Colon (tissue), 2 donors: ENCODE measurements at regions not wholly inside any gene's neighbourhood (a gene's known extent, or its start where the extent isn't known, plus 50 kb on each side); places are given as distances from the start of the nearest gene placed in this dataset.

Experiments
- FAIRE-seq: peaks from 2 replicates; lab custom pipeline; 2012; peaks lifted over from hg19 to GRCh38; lab: Jason Lieb, UNC
- donor health status: control.
- donor health status: control.

DNA sequence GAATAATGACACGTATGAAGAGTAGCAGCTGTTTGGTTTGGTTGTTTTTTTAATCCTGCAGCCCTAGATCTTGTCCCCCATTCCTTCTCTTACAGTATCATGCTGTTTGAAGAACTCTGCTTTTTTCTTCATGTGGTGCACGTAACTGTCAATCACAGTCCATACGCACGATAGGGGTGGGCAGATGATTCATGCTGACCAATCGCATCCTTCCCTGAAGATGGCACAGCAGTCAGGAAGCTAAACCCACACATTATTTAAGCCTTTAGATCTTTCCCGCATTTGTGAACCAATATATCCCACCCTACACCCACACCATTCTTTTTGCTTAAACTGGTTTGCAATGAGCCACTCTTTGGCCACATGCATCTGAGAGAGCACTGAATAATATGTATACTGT lies 158.9 kb upstream of the PLEKHA5 start:
- FAIRE-seq = no peak

DNA sequence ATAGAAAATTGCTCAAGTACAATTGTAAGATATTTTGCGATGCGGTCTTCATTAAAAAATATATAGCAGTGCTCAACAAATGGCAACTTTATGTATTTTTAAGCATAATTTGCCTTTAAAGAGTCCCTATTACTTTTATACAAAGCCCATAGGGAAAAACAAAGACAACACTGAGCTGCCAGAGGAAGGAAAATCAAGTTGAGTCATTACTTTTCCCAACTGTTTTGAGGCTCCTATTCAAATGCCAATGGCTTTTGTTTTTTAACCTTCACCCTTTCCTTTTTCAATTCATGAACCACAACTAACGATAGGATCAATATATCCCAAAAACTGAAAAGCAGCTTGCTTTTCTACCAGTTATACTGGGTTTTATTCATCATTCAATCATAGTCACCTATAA lies 157.6 kb upstream of the PLEKHA5 start:
- no peak for FAIRE-seq

DNA sequence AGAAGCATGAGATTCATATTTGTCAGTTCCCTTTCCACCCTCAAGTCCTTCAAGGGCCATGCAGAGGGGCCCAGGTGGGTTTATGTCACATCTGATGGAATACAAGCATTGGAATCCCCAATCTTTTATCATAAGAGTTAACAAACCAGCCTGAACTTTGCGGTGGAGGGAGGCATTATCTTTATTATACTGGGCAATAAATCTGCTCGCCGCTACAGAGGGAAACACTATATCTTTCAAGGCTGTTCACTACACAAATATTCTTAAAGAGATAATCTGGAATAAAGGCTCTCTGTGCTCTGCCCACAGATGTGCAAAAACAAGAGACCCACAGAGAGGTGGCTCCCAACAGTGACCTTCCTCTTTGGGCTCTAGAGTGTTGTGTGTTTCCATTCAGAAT lies 153.6 kb upstream of the PLEKHA5 start:
- no peak for FAIRE-seq

DNA sequence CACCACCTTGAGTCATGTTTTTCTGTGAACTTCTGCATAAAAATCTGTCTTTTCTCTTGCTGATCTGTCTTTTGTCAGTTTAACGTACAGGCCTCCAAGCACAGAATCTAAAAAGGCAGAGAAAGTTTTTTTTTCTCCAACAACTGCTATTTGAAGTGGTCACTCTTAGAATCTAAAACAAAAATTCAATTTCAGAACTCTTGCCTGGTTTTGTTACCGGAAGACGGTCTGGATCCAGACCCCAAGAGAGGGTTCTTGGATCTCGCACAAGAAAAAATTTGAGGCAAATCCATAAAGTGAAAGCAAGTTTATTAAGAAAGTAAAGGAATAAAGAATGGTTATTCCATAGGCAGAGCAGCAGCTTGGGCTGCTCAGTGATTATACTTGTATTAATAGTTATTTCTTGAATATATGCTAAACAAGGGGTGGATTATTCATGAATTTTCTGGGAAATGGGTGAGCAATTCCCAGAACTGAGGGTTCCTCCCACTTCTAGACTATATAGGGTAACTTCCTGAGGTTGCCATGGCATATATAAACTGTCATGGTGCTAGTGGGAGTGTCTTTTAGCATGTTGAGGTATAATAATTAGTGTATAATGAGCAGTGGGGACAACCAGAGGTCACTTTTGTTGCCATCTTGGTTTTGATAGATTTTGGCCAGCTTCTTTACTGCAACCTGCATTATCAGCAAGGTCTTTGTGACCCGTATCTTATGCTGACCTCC lies 150.0 kb upstream of the PLEKHA5 start:
- FAIRE-seq = no peak

DNA sequence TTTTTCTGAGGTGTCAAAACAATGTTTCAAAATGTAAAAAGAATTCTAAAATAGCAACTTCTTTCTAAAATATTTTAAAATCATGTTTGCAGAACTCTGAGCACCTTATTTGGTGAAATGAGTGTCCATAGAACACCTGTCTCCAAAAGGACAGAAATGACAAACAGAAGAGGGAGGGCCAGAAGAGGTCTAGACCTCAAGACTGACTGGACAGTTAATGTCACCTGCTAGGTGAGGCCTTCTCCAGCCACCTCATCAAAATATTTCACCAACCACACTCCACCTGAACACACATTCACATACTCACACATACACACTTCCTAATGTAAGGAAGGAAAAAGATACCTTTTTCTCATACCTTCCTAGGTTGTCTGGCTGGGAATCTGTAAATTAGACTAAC lies 147.8 kb upstream of the PLEKHA5 start:
- no peak for FAIRE-seq

DNA sequence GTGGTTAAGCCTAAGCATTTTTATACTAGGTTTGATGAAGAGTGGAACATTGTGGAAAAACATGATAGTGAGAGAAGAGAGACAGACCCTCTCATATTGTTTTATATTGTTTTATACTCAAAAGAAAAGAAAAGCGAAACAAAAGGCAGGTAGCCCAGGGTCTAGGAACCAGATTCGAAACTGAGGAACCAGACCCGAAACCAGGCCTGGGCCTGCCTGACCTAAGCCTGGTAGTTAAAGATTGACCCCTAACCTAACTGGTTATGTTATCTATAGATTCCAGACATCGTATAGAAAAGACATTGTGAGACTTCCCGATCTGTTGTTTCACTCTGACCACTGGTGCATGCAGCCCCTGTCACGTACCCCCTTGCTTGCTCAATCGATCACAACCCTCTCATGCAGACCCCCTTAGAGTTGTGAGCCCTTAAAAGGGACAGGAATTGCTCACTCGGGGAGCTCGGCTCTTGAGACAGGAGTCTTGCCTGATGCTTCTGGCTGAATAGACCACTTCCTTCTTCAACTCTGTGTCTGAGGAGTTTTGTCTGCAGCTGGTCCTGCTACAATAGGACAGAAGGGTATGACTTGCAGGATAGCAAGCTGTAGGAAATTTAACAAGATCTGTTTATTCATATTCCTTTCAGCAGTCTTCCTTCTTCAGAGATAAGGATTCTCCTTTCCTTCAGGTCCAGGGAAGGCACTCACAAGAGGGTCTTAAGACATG lies 147.1 kb upstream of the PLEKHA5 start:
- FAIRE-seq = no peak

DNA sequence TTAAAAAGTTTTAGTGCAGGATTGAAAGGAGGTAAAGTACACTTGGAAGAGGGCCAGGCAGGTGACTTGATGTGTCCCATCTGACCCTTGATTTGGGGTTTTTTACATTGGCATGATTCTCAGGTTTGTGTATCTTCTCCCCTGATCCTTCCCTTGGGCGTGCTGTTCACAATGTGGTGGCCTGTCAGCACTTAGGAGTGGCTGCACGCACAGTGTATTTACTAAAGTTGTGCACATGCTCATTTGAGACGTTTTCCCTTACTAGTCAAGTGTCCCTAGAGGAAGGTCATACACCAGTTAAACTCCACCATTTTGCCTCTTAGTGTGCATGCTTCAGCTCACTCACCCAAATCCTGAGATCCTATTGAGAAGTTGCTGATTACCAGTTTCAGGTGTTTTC lies 145.7 kb upstream of the PLEKHA5 start:
- FAIRE-seq = no peak

DNA sequence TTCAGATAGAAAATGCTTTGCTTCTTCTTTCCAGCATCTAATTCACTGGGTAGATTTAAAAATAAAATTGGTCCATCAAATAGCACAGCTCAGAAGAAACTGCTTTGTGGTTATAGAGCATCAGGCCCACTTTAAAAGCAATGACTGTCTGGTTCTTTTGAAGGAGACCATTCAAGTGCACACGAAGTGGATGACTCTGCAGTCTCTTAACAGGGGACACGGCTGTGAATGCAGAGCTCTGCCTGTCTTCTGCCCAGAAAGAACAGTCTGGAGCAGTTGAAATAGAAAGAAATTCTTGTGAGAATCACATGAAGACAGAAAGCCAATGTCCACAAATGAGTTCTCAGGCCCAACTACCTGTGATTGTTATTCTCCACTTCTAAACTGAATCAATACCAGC lies 138.7 kb upstream of the PLEKHA5 start:
- FAIRE-seq = no peak

DNA sequence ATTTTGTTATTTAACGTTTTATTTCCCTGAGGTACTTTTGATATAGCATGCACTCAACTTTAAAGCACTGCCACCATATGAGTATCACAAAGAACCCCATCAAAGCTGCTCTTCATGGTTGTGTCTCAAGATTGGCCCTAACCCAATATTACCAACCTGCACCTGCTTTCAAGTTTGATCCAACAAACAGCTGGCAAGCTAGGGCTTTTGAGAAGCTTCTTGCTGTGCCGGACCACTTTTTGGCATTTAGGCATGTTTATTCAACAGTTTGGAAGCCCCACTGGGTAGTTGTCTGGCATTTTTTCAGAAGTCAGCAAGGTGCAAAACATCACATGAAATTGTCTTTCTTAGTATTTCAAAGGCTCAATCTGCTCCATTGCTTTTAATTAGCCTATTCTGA lies 137.2 kb upstream of the PLEKHA5 start:
- FAIRE-seq = no peak

DNA sequence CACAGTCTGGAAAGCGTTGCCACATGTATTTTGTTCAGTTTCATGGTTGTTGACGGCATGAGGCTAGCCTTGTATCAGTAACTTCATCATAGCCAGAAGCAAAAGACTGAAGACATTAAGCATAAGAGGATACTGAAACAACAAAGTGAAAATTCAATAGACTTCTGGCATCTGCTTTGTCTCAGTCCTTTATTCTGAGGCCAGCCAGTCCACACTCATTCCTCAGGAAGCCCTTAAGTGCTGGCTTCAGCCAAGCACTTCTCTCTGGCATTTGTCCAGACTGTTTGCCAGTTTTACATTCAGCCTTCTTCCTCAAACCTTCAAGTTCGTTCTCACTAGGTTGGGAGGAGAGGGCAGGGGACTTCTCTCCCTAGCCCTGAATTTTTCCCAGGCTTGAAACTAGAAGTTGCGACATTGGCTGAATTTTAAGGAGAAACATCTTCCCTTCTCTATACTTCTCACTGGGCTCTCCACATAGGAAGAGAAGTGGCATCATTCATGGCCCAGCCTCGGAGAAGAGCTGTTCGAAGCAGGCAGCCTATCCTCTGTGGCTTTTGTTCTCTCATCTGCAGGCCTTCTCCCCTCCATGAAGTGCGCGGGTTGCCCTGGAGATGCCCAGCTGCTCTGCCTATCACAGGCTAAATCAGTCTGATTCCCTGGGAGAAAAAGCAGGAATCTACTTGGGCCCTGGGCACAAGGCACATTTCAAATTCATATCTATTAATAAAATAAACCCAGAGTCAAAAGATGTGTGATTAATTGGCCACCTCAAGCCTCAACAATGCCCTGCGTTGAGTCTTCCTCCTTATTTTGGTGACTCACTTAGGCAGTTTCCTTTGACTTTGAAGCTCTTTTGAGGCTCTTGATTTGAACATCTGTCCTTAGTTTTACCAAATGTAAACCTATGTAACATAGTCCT lies 130.9 kb upstream of the PLEKHA5 start:
- FAIRE-seq = no peak

DNA sequence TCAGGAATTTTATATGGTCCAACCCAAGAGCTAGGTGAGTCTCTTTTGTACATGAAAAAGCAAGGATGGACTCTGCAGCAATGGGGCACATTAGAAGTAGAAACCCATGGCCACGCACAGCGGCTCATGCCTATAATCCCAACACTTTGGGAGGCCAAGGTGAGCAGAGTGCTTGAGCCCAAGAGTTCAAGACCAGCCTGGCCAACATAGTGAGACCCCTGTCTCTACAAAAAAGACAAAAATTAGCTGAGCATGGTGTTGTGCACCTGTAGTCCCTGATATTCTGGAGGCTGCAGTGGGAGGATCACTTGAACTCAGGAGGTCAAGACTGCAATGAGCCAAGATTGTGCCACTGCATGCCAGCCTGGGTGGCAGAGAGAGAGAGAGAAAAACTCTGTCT lies 128.7 kb upstream of the PLEKHA5 start:
- FAIRE-seq = no peak

DNA sequence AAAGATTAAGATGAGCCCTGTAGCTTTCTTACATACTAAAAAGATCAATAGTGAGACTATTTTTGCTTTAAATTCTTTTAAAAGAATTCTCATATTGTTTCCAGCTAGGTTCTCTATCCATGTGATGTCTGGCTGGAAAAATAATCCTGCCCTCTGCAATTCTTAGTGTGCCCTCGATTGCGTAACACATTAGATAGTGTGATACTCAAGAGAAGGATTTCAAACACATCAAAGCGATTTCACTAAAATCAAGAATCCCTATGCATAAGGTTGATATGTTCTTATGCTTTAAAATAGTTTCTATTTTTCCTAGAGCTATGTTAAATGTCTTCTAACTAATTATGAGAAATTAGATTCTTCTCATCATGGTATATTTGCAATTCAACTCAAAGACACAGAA lies 127.3 kb upstream of the PLEKHA5 start:
- no peak for FAIRE-seq

DNA sequence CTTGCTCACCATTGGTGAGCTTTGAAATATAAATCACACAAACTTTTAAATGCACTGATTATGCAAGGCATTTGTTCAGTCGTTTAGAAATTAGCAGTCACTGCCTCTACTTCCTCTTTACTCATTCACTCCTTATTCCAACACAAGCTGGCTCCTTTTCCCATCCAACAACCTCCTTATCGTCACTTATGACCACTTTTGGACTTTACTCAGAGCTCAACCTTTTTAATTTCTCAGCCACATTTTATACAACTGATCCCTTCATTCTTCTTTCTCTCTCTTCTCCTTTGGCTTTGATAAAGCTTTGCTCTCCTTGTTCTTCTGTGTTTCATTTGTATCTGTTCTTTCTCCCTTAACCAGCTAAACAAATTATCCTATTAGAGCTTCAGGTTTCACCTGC lies 126.4 kb upstream of the PLEKHA5 start:
- no peak for FAIRE-seq

DNA sequence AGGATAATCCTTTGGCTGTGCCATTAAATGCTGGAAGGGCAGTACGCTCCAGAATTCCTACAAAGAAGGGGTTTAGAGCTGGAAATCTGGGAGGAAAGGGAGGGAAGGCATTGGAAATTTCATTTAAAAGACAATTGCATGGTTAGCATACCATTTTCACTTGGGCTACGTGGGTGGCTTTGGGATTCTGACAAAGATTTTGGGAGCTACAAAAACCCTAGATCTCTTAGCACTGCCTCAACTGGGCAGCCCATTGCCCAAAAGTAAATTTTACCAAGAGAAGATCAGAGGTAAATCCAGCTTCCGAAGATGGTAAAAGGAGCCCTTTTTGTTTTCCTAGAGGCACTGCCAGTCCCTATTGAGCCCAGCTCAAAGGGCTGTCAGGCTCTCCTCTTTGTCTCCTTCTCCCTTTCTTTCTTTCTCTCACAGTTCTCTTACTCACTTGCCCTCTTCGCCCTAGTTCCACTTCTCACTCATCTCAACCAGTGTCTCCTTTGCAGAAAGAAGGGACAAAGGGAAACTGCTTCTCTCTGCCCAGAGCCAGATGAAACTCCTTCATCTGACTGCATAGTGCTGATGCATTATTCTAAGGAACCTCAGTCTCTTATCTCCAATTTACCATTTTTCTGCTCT lies 125.4 kb upstream of the PLEKHA5 start:
- no peak for FAIRE-seq

DNA sequence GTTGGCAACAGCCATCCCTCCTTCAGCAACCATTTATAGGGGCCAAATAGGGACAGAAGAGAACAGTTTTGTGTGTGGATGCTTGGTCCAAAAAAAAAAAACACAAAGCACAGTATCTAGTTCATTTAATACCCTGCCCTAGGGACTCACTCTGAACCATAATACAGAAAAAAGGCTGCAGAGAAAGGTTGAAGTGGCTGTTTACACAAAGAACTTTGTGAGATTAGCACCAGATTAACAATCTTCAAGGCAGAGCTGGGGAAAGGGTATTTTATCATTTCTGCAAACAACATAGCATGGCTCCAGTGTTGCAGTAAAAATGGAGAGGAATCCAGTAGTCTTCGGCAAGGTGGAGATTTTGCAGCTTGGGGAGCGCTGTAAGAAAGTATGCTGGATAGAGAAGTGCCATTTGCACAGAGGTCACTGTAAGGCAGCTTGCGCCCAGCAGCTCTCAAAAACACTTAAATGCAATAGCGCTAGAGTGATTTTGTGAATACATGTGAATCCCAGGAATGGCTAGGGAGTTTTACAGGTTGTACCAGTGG lies 124.2 kb upstream of the PLEKHA5 start:
- FAIRE-seq = no peak

DNA sequence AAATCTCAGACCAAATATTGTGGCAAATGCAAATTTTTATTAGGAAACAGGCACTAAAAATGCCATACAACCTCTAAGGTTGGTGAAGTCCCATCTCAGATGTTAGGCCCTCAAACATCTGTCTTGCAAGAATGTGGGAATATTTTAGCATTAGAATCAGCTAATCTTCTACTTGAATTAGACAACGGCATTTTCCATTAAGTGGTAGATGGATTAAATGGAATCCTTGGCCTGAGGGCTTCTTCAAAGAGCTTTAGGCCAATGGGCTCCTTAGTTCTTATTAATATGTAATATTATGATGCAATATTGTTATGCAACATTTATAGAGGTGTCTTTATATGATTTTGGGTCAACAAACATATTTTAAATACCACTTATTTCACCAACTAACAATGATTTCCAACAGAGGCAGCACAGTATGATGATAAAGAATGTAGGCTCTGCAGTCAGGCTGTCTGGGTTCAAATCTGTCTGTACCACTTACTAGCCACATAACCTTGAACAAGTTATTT lies 122.9 kb upstream of the PLEKHA5 start:
- FAIRE-seq = no peak

DNA sequence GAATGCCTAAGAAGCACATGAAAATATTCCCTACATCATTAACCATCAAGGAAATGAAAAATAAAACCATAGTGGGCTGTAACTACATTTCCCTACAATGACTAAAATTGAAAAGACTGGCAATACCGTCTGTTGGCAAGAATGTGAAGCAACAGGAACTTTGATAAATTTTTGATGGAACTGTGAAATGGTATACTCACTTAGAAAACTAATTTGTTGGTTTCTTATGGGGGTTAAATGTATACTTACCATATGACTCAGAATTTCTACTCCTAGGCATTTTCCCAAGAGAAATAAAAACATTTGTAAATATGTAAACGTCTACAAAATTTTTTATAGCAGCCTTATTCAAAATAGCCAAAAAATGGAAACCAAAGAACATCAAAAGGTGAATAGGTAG lies 121.4 kb upstream of the PLEKHA5 start:
- no peak for FAIRE-seq

DNA sequence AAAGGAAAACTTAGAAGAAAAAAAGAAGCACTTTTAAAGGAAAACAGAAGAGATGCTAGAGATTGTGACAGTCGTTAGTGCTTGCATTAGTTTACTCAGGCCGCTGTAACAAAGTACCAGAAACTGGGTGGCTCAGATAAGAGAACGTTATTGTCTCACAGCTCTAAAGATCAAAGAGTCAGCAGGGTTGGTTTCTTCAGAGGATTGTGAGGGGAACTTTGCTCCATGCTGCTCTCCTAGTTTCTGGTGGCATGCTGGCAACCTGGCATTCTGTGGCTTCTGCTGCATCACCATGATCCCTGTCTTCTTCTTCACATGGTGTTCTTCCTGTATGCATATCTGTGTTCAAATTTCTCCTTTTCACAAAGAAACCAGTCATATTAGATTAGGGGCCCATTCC lies 119.4 kb upstream of the PLEKHA5 start:
- no peak for FAIRE-seq

DNA sequence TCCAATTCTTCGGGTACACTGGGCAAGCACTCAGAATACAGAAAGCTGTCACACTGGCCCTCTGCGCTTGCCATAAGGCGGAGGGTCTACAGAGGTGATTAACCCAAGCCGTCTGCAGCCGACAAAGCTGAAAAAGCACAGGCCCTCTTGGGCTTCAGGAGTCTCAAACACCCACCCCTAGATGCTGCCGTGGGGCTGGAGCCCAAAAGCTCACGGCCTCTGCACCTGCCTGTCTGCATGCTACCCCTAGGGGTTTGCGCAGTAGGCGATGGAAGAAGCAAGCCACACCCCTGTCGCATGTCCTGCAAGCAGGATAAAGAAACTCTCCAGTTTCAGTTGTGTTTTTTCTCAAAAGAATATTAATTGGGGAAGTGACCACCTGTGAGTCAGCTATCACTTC lies 118.8 kb upstream of the PLEKHA5 start:
- FAIRE-seq = no peak

DNA sequence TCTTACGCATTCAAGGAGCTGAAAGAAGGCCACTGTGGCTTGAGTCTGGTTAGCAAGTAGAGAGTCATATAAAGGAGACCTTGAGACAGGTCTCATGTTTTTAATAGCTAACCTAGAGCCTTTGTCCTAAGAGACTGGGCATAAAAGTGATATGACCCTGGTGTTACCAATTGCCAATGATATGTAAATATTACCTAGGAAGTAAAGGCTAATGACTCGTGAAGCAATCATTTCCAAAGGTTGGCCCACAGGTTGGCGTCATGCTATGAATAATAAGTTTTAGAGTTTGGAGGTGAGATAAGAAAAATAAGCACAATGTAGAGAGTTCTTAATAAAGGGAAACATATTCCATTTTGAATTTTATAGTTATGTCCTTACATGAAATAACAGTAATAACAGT lies 116.6 kb upstream of the PLEKHA5 start:
- no peak for FAIRE-seq

DNA sequence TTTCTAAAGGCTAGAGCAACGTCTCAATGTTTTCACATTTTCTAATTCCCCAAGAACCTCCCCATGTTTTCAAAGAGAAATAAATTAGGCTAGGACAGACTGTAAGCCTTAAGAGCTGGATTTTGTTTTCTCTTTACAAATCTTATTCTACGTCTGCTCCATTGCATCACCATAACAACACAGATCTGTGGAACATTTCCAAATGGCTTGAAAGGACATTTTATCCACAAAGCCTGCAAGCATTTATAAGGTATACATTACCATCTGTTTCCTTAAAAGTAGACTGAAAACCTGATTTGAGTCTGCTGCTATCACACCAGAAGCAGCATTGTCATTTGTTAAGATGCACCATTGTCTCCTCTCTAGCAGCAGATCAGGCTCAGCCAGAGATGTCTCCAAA lies 115.3 kb upstream of the PLEKHA5 start:
- FAIRE-seq = no peak

DNA sequence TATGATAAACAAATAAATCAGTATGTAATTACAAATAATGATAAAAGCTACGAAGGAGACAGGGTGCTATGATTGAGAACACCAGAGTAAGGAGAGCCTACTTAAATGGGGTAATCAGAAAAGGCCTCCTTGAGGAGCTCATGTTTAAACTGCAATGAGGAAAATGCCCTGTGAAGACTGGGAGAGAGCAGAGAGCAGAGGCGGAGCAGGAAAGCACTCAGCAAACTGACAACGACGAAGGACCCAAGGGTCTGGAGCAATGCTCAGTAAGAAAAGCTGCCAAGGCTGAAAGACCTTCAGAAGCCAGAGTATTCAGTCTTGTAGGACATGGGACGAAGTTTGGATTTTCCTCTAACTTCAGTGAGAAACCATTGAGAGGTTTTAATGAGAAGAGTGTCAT lies 114.2 kb upstream of the PLEKHA5 start:
- FAIRE-seq = no peak
